GM12891 (cell line): ENCODE measurements at regions not wholly inside any gene's neighbourhood (a gene's known extent, or its start where the extent isn't known, plus 50 kb on each side); places are given as distances from the start of the nearest gene placed in this dataset.
A peak's percentile ranks its signal among the peaks of the same experiment; 100 is the strongest.

ENCODE experiments used
- DNase-seq: peaks from one replicate; pipeline ENCODE4 v3.0.0; 2011; ENCODE audit warnings: low spot score; ENCODE audit not compliant: insufficient read length
- FAIRE-seq: peaks from 2 replicates; lab custom pipeline; 2011; peaks lifted over from hg19 to GRCh38; lab: Jason Lieb, UNC
- PAX5 ChIP-seq: IDR thresholded peaks from 2 replicates; pipeline ENCODE4 v1.6.1; 2011; ENCODE audit warnings: low read length, moderate library complexity, mild to moderate bottlenecking; ENCODE audit not compliant: insufficient read depth, severe bottlenecking
- POLR2A ChIP-seq: IDR thresholded peaks from 2 replicates; pipeline ENCODE4 v1.6.1; 2011; ENCODE audit warnings: low read depth, low read length, control low read depth
- POLR2AphosphoS5 ChIP-seq: IDR thresholded peaks from 2 replicates; pipeline ENCODE4 v1.6.1; 2011; ENCODE audit warnings: low read depth, low read length, control low read depth
- POU2F2 ChIP-seq: IDR thresholded peaks from 2 replicates; pipeline ENCODE4 v1.6.1; 2011; ENCODE audit warnings: low read depth, mild to moderate bottlenecking, control low read depth, low read length, moderate library complexity
- SPI1 ChIP-seq: IDR thresholded peaks from 2 replicates; pipeline ENCODE4 v1.6.1; 2011; ENCODE audit warnings: low read depth, low read length, control low read depth
- TAF1 ChIP-seq: IDR thresholded peaks from 2 replicates; pipeline ENCODE4 v1.6.1; 2011; ENCODE audit warnings: low read depth, low read length, control low read depth

DNA sequence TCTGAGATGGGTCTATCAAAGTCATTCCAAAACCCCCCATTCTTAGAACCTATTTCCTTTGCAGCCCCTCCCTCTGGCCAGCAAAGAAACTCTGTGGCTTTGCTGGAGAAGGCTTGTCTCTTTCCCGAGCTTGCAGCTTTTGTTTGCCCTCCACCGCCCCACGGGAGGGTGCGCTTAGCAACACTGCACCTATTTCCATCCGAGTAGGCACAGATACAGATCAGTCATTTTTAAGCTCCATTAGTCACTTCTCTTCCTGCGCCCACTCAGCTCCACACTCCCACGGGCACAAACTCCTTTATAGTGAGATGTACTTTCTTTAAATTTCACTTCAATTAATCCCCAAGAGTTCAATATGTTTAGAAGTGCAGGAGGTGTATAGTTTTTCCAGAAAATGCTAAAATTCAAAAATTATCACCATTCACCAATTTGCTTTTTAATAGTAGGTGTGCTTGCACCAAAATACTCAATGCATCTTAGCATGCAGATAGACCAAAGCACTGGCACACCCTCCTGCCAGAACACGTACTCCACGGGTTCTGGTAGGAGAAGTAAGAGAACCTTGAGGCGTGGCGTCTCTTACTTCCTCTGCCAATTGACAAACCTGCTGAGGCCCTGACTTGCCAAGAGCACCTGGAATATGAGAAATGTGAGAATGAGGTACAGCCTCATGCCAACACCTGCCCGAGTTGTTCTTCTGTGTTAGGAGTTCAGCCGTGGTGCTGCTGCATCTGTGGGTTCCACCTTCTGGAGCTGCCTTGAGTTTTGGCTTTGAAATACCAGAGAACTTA lies 183.7 kb downstream of the TEX29 start:
- TF ChIP-seq POLR2A, result no peak
- TF ChIP-seq TAF1, result no peak
- TF ChIP-seq PAX5, result no peak
- TF ChIP-seq POU2F2, result no peak
- no peak for TF ChIP-seq POLR2AphosphoS5
- TF ChIP-seq SPI1, result no peak
- FAIRE-seq, result no peak
- no peak for DNase-seq

DNA sequence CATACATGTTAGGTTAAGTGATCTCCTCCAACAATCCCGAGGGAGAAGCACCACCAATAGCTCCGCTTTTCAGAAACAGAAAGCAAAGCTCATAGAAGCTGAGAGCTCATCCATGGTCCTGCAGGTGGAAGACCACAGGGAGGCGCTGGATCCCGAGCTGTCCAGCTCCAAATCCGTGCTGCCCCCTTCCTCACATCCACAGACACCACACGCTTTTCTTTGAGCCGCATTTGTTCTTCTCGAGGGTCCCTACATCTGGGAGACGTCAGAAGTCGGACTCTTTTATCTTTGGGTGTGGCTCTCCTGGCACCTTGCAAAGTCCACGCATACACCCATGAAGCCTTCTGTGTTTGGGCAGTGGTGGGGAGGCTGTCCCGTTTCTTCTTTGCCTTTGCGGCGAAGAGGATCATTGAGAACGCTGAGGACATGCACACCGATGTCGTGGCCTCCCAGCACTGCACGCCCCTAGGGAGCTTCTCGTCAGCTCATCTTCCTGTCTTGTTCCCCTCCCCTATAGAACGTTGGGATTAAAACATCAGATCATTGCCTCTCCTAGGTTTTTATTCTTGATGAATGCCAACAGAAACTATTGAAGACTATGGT lies 184.8 kb downstream of the TEX29 start:
- no peak for DNase-seq
- no peak for FAIRE-seq
- TF ChIP-seq POLR2A (no peak), SPI1 (no peak), POLR2AphosphoS5 (no peak), TAF1 (no peak), POU2F2 (no peak), PAX5 (no peak)

DNA sequence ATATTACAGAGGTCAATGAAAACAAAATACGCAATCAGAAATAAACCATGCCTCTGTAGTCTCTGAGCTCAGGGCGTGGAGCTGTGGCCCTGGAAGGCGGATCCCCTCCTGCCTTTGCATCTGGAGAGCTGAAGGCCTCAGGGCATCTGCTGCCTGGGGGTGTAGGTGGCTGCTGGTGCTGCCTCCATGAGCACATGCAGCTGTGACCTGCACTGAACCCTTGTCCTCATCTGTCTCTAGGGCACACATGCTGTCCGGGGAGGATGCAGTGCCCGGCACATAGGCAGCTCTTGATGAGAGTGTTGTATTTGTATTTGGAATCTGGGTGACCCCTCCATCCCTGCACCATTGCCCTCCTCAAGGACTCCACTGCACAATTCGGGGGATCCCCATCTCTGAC lies 185.7 kb downstream of the TEX29 start:
- no peak for TF ChIP-seq SPI1
- no peak for TF ChIP-seq POU2F2
- no peak for TF ChIP-seq POLR2A
- no peak for TF ChIP-seq PAX5
- TF ChIP-seq POLR2AphosphoS5, result no peak
- no peak for TF ChIP-seq TAF1
- DNase-seq, result no peak
- no peak for FAIRE-seq

DNA sequence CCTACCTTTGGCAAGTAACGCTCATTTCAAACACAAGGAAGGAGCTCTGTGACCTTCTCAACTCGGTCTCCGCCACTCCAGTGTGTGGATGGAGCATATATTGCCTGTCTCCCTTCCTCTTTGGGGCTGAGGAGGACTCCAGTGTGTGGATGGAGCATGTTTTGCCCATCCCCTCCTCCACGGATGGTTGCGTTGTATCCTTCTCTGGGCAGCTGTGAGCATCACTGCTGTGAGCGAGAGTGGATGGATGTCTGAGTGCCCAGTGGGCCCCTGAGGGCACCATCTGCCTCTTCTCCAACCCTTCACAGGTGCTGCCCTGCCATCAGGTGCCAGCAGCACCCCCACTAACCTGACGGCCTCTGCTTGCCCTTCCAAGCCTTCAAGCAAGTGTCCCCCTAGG lies 186.2 kb downstream of the TEX29 start:
- no peak for FAIRE-seq
- DNase-seq, result no peak
- TF ChIP-seq POU2F2 (no peak), SPI1 (no peak), PAX5 (no peak), TAF1 (no peak), POLR2A (no peak), POLR2AphosphoS5 (no peak)

DNA sequence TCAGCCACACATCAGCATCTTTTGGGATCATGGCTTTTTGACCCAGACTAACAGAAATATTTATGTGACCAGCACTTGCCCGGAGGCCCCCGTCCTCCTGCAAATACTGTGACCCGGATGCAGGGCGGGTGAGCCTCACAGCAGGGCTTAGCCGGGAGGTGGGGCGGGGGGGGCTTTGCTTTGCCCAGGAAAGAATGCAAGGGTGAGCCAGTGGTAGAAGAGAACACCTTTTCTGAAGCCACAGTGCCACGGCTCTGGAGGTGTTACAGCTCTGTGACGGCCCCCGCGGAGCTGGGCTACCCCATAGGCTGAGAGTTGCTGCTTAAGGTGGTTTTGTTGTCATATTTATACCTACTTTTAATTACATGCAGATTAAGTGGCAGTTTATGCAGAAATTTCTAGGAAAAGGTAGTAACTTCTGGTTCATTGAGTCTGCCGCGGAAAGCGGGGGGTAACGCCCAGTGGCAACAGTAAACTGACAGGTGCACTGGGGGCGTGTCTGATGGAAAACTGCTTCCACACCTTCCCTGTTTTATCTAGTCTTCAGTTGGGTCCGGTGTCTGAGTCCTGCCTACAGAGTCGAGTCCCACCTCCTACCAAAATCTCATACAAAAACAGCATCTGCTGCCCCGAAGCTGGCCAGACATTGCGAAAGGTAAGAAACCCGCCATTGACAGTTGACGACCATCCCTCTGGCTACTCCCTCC lies 187.9 kb downstream of the TEX29 start:
- no peak for TF ChIP-seq POLR2A
- TF ChIP-seq SPI1, result no peak
- no peak for TF ChIP-seq POLR2AphosphoS5
- no peak for TF ChIP-seq TAF1
- TF ChIP-seq POU2F2, result no peak
- TF ChIP-seq PAX5, result no peak
- DNase-seq (no peak), FAIRE-seq (no peak)

DNA sequence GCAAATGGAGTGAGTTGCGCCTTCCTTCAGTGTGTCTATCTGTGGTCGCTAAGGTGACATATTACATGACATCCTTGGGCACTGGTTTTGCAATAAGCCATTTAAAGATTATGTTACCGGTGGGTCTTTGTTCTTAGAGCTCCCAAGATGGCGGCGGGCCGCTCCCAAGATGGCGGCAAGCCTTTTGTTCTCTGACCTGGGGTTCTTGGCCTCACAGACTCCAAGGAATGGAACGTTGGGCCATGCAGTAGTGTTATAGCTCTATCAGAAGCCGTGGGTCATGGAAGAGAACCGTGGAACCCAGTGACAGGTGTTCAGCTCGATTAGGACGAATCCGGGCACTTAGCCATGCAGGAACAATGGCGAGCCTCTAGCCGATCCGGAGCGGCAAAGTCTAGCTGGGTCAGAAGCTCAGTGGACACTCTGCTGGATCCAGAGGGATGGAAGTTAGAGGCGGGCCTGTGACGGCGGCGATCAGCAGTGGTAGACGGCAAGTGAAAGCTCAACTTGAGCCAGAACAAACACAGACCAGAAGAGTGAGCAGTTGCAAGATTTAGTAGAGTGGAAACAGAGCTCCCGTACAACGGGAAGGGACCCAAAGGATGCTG lies 188.6 kb downstream of the TEX29 start:
- no peak for TF ChIP-seq SPI1
- DNase-seq (no peak), FAIRE-seq (no peak)

DNA sequence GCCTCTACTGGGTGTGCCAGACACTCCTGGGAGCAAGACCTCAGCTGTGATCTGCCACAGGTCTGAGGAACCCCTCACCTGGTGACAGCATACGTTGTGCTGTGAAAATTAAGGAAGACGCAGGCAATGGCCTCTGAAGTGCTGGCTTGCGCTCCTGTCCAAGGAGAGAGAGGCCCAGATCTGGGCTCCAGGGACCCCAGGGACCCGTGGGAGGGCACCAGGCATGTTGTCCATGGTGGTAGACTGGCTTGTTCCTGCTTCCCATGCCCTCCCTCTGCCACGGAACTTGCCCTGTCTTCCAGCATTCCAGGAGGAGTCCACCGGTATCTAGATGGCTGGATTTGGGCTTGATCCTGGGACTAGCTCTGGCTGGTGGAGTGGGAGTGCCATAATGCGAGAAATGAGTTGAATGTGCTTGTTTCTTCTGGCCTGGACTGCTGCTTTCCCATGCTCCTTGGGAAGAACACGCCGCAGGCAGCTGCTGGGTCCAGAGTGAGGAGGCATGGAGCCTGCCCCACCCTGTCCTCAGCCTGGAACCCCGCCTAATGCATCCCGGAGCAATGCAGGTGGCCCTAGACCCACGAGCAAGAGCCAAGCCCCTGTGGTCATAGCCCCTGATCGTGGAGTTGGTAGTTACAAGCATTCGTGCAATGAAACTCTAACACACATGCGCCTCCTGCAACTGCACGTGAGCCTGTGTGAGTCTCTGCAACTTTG lies 190.2 kb downstream of the TEX29 start:
- no peak for DNase-seq
- no peak for TF ChIP-seq PAX5
- TF ChIP-seq SPI1, result no peak
- TF ChIP-seq POLR2A, result no peak
- TF ChIP-seq TAF1, result no peak
- no peak for TF ChIP-seq POU2F2
- TF ChIP-seq POLR2AphosphoS5, result no peak
- no peak for FAIRE-seq

DNA sequence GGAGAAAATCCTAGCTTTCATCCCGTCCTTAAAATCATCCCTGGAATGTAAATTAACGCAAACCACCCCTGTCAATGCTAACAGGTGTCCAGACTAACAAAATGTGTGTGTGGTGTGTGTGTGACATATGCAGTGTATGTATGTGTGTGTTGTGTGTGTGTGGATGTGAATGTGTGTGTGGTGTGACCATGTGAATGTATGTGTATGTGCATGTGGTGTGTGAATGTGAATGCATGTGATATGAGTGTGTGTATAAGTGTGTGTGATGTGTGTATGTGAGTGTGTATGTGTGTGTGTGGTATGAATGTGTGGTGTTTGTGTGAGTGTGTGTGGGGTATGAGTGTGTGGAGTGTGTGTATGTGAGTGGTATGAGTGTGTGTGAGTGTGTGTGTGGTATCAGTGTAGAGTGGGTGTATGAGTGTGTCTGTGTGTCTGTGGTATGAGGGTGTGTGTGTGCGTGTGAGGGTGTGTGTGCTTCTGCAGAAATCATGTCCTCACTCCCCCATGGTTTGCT lies 190.8 kb downstream of the TEX29 start:
- TF ChIP-seq SPI1, result no peak
- TF ChIP-seq TAF1, result no peak
- no peak for TF ChIP-seq PAX5
- TF ChIP-seq POLR2A, result no peak
- no peak for TF ChIP-seq POU2F2
- TF ChIP-seq POLR2AphosphoS5, result no peak
- FAIRE-seq (peak; percentile 76), DNase-seq (no peak)
